Osteoblast (primary cell): ENCODE measurements at regions not wholly inside any gene's neighbourhood (a gene's known extent, or its start where the extent isn't known, plus 50 kb on each side); places are given as distances from the start of the nearest gene placed in this dataset.

ENCODE experiments used
- DNase-seq: peaks from one replicate; pipeline ENCODE4 v3.0.0; 2011; ENCODE audit warnings: low spot score, mixed read lengths; ENCODE audit not compliant: insufficient read length; ENCODE audit errors: missing footprints
- H2AFZ ChIP-seq: 2 replicates; pipeline ENCODE4 v1.6.0; 2011; ENCODE audit warnings: mild to moderate bottlenecking, low read length
- H3K27ac ChIP-seq: 2 replicates; pipeline ENCODE4 v1.5.1; 2011; ENCODE audit warnings: mild to moderate bottlenecking, low read depth, low read length, moderate library complexity
- H3K27me3 ChIP-seq: 2 replicates; pipeline ENCODE4 v1.6.0; 2012; ENCODE audit warnings: mild to moderate bottlenecking, control low read depth, inconsistent platforms, low read length, moderate library complexity; ENCODE audit not compliant: insufficient read depth
- H3K36me3 ChIP-seq: 2 replicates; pipeline ENCODE4 v1.5.1; 2011; ENCODE audit warnings: mild to moderate bottlenecking, low read length, control low read depth, moderate library complexity; ENCODE audit not compliant: insufficient read depth
- H3K4me1 ChIP-seq: 2 replicates; pipeline ENCODE4 v1.5.1; 2011; ENCODE audit warnings: mild to moderate bottlenecking, low read length, control low read depth, moderate library complexity; ENCODE audit not compliant: insufficient read depth
- H3K4me2 ChIP-seq: 2 replicates; pipeline ENCODE4 v1.6.0; 2011; ENCODE audit warnings: mild to moderate bottlenecking, low read length; ENCODE audit not compliant: insufficient read depth
- H3K4me3 ChIP-seq: fragments of 200-600 bp; sonication (generic); 3 replicates; pipeline ENCODE4 v1.5.1; 2012; ENCODE audit warnings: mild to moderate bottlenecking, low read length, inconsistent platforms; ENCODE audit not compliant: insufficient read depth
- H3K79me2 ChIP-seq: 2 replicates; pipeline ENCODE4 v1.6.0; 2012; ENCODE audit warnings: mild to moderate bottlenecking, low read length, control low read depth, inconsistent platforms; ENCODE audit not compliant: insufficient read depth
- H3K9me3 ChIP-seq: 2 replicates; pipeline ENCODE4 v1.5.1; 2011; ENCODE audit warnings: low read depth, low read length, control low read depth
- H4K20me1 ChIP-seq: 2 replicates; pipeline ENCODE4 v1.6.0; 2012; ENCODE audit warnings: mild to moderate bottlenecking, low read length, control low read depth; ENCODE audit not compliant: insufficient read depth
- TF ChIP-seq, protein P1 (sequence below): IDR thresholded peaks from 2 replicates; pipeline ENCODE4 v1.5.1; 2011; ENCODE audit warnings: mild to moderate bottlenecking, low read depth, low read length, moderate library complexity; ENCODE audit errors: extremely low read depth

DNA sequence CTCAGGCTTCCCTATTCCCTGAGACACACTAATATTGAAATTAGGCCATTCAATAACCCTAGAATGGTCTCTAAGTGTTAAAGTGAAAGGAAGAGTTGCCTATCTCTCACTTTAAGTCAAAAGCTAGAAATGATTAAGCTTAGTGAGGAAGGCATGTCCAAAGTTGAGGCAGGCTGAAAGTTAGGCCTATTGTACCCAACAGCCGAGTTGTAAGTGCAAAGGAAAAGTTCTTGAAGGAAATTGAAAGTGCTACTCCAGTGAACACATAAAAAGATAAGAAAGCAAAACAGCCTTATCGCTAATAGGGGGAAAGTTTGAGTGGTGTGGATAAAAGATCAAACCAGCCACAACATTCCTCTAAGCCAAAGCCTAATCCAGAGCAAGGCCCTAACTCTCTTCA lies 117.9 kb upstream of the SPATA12 start:
- TF ChIP-seq, protein P1, sequence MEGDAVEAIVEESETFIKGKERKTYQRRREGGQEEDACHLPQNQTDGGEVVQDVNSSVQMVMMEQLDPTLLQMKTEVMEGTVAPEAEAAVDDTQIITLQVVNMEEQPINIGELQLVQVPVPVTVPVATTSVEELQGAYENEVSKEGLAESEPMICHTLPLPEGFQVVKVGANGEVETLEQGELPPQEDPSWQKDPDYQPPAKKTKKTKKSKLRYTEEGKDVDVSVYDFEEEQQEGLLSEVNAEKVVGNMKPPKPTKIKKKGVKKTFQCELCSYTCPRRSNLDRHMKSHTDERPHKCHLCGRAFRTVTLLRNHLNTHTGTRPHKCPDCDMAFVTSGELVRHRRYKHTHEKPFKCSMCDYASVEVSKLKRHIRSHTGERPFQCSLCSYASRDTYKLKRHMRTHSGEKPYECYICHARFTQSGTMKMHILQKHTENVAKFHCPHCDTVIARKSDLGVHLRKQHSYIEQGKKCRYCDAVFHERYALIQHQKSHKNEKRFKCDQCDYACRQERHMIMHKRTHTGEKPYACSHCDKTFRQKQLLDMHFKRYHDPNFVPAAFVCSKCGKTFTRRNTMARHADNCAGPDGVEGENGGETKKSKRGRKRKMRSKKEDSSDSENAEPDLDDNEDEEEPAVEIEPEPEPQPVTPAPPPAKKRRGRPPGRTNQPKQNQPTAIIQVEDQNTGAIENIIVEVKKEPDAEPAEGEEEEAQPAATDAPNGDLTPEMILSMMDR, result no peak

DNA sequence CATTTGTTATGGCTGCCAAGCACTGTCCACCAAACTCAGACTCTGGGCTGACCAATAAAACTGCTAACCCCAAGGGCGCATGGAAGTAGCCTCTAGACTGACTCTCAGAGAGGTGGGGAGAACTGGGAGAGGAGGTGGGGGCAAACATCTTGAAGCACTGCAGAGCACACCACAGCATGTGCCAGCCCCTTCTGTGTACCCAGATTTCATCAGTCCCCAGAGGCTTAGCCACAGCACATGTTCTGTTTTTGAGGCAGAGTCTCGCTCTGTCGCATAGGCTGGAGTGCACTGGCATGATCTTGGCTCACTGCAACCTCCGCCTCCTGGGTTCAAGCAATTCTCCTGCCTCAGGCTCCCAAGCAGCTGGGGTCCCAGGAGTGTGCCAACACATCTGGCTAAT lies 119.5 kb upstream of the SPATA12 start:
- Histone ChIP-seq H3K27me3 (peaks cover 3% of the 10 kb centered on the region), H3K9me3 (no peaks in the 10 kb centered on the region), H3K4me1 (no peaks in the 10 kb centered on the region), H2AFZ (no peak overlapping the region), H3K79me2 (no peaks in the 10 kb centered on the region), H3K36me3 (no peaks in the 10 kb centered on the region), H4K20me1 (no peaks in the 10 kb centered on the region), H3K4me2 (no peak overlapping the region), H3K27ac (no peak overlapping the region), H3K4me3 (no peak overlapping the region)
- no peak for DNase-seq
- TF ChIP-seq, protein P1, result no peak

More for the DNA sequence above, 117.9 kb upstream of the SPATA12 start:
- Histone ChIP-seq H3K27ac (no peak overlapping the region), H3K79me2 (no peaks in the 10 kb centered on the region), H2AFZ (no peak overlapping the region), H3K9me3 (no peaks in the 10 kb centered on the region), H3K4me3 (no peak overlapping the region), H3K4me1 (no peaks in the 10 kb centered on the region), H3K36me3 (no peaks in the 10 kb centered on the region), H3K4me2 (no peak overlapping the region), H3K27me3 (peaks cover 3% of the 10 kb centered on the region), H4K20me1 (no peaks in the 10 kb centered on the region)
- DNase-seq, result no peak

DNA sequence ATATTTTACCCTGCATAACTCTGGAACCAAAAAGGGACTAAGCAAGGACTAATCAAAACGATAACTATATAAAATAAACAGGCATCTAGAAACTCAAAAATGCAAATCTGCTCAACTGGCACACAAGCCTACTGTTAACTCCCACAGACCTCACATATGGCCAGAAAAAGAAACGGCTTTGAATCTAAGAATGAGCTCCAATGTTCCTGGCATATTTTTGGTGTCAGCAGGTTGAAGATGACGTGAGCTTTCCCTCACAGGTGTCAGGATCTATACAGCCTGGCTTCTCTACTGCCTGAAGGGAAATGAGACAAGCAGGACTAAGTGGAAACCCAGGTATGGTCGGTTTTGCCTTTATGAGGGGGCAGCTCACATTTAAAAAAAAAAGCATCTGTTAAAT lies 120.1 kb upstream of the SPATA12 start:
- TF ChIP-seq, protein P1, result no peak
- Histone ChIP-seq H3K4me1 (no peaks in the 10 kb centered on the region), H3K36me3 (no peaks in the 10 kb centered on the region), H3K27ac (no peak overlapping the region), H3K9me3 (no peaks in the 10 kb centered on the region), H3K4me2 (no peak overlapping the region), H3K4me3 (no peak overlapping the region), H3K79me2 (no peaks in the 10 kb centered on the region), H4K20me1 (no peaks in the 10 kb centered on the region), H3K27me3 (peaks cover 3% of the 10 kb centered on the region), H2AFZ (no peak overlapping the region)
- no peak for DNase-seq

DNA sequence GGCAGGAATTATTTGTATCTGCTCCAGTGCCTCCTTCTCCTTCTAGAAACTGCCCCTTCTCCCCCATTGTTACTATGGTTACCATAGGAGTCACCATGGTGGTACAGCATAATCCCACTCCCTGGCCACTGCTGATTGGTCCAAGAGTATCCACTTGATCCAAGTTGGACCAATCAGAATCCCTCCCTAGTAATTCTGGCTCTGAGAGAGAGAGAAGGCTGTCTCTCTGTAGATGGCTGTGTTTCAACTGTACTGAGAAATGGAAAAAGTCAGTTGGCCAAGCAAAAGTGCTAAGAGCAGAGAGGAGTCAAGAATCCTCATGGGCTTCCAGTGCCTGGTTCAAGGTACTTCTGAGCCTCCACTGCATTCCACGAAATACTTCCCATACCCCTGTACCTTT lies 120.6 kb upstream of the SPATA12 start:
- Histone ChIP-seq H3K9me3 (no peaks in the 10 kb centered on the region), H3K4me2 (no peak overlapping the region), H3K4me3 (no peak overlapping the region), H3K27ac (no peak overlapping the region), H2AFZ (no peak overlapping the region), H3K36me3 (no peaks in the 10 kb centered on the region), H3K27me3 (peaks cover 3% of the 10 kb centered on the region), H4K20me1 (no peaks in the 10 kb centered on the region), H3K79me2 (no peaks in the 10 kb centered on the region), H3K4me1 (no peaks in the 10 kb centered on the region)
- TF ChIP-seq, protein P1, result no peak
- DNase-seq, result no peak
